Psoas muscle (tissue), 7 donors: ENCODE measurements at regions not wholly inside any gene's neighbourhood (a gene's known extent, or its start where the extent isn't known, plus 50 kb on each side); places are given as distances from the start of the nearest gene placed in this dataset.
"Not testable (repeated sequence)": the region's sequence is repeated elsewhere in the genome, so short reads cannot be mapped to it uniquely, and the experiment has no call there.

Experiments
- ATAC-seq, 4 donors: fragments of 200-7000 bp; cut with Tn5 transposase; one replicate each; pipeline ENCODE4 v1.9.1; 2020; ENCODE audit warnings: moderate library complexity in 3 of 4, mild to moderate bottlenecking in 2 of 4
- DNase-seq, 2 donors: peaks; one replicate each; pipeline ENCODE4 v3.0.0-alpha.2; 2020
- H3K27ac ChIP-seq: fragments of 200-600 bp; one replicate; pipeline ENCODE4 v1.8.0; 2022
- H3K27me3 ChIP-seq, 3 donors: fragments of 200-600 bp in 1 of 3; one replicate each; pipeline versions ENCODE4 v1.6.1 to v1.8.0; 2013 to 2022; ENCODE audit warnings: low read length in 2 of 3, mild to moderate bottlenecking in 2 of 3, moderate library complexity in 1 of 3; ENCODE audit not compliant: insufficient read depth in 3 of 3
- H3K36me3 ChIP-seq, 2 donors: fragments of 200-600 bp in 1 of 2; one replicate each; pipeline versions ENCODE4 v1.6.1 to v1.8.0; 2013 to 2022; ENCODE audit warnings: low read depth in 1 of 2, mild to moderate bottlenecking in 1 of 2, moderate library complexity in 1 of 2; ENCODE audit not compliant: insufficient read depth in 1 of 2
- H3K4me1 ChIP-seq: fragments of 200-600 bp; one replicate; pipeline ENCODE4 v1.8.0; 2022
- H3K4me3 ChIP-seq: fragments of 200-600 bp; one replicate; pipeline ENCODE4 v1.8.0; 2022; ENCODE audit warnings: mild to moderate bottlenecking
- H3K9me3 ChIP-seq: fragments of 200-600 bp; one replicate; pipeline ENCODE4 v1.8.0; 2022
- CTCF ChIP-seq: fragments of 200-600 bp; IDR thresholded peaks from one replicate; pipeline ENCODE4 v1.8.0; 2022; ENCODE audit warnings: antibody characterized with exemption
- WGBS, 3 donors: extraction: QIAGEN DNeasy Blood & Tissue Kit; methylation state at CpG; one replicate each; pipeline versions ENCODE4 v1.1.6 to v1.1.7; 2013; 5-methylcytosine and 5-hydroxymethylcytosine counted together
- intact Hi-C, 2 donors: fragments of 100-400 bp; cut with DNase I; formaldehyde crosslinking; loops; one replicate each; pipeline versions ENCODE4 v1.11.0 to v1.14.2; 2022
- donor health status: healthy with polysubstance abuse.
- donor health status: DM: no; HTN: no; CAD: no; lungs with moderate emphysema.
- donor health status: Bipolar disorder and iron deficiency.
- donor health status: healthy.
- donor health status: DM: yes; HTN: yes; CAD: no.
- donor health status: DM: no; HTN: no; CAD: no.
- donor health status: DM: yes; HTN: yes; CAD: no.

GRCh38 chr2:113370478-113371091, 66.9 kb upstream of the ZNG1B start:
- WGBS, 3 donors = 13 to 15% (median 14%) methylated on average over 9 of the region's 9 CpGs
- Histone ChIP-seq H3K36me3 (no peaks in the 10 kb centered on the region), H3K4me1 (no peaks in the 10 kb centered on the region), H3K27ac (no peak overlapping the region), H3K4me3 (no peak overlapping the region), H3K9me3 (no peaks in the 10 kb centered on the region), H3K27me3 (no peaks in the 10 kb centered on the region)
- peak; percentile 83 to 97 (median 90) for ATAC-seq
- intact Hi-C loops = loop anchor here (1.0 to 10.0 kb wide), 5 partner anchors 121 to 236 kb away; no protein-coding TSS in a partner anchor
- TF ChIP-seq CTCF = peak; percentile 68
- DNase-seq = peak; percentile 43 to 70

DNA sequence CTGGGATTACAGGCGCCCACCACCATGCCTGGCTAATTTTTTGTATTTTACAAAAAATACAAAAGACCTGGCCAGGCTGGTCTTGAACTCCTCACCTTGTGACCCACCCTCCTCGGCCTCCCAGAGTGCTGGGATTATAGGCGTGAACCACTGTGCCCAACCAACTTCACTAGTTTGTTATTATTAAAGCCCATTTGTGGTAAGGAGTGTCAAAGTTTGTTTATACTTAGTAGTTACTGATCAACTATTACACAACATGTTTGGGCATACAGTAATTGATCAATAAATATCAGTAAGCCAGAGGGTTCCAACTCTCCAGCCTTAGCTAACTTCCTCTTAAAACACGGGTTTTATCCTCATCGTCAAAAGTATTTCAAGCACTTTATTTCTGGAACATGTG, 67.5 kb upstream of the ZNG1B start:
- H3K27ac ChIP-seq = no peak overlapping the region
- TF ChIP-seq CTCF = no peak
- no peak for ATAC-seq
- peaks cover 3% of the 10 kb centered on the region for H3K4me1 ChIP-seq
- H3K36me3 ChIP-seq = no peaks in the 10 kb centered on the region
- no peaks in the 10 kb centered on the region for H3K27me3 ChIP-seq
- no peak for DNase-seq
- intact Hi-C loops = loop anchor here (1.0 to 10.0 kb wide), 5 partner anchors 121 to 235 kb away; no protein-coding TSS in a partner anchor
- WGBS, 3 donors = 61 to 70% (median 61%) methylated on average over 5 of the region's 5 CpGs
- H3K4me3 ChIP-seq = no peak overlapping the region
- H3K9me3 ChIP-seq = no peaks in the 10 kb centered on the region

DNA sequence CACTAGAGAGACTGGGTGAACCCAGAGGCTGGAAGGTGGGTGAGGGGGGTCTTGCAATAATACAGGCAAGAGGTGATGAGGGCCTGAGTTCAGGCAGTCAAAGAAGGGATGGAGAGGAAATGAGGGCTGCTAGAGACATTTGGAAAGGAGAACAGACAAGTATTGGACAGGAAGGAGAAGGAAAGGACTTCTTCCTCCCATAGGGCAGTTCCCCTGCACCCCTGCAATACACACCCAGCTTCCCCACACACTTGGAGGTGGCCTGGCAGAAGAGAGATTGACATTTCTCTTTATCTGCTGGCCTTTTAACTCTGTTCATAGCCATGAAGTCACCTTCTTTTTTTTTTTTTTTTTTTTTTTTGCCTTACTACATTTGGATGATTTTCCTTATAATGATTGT, 68.9 kb upstream of the ZNG1B start:
- H3K36me3 ChIP-seq, H3K27ac ChIP-seq, H3K9me3 ChIP-seq, H3K4me3 ChIP-seq, H3K4me1 ChIP-seq, H3K27me3 ChIP-seq, DNase-seq, ATAC-seq: not testable (repeated sequence)
- intact Hi-C loops = loop anchor here in 1 of 2 donors (2.0 kb wide), 1 partner anchor 164 kb away; no protein-coding TSS in a partner anchor

- H3K9me3 ChIP-seq, H3K4me1 ChIP-seq, ATAC-seq, intact Hi-C loops, H3K27ac ChIP-seq, H3K4me3 ChIP-seq, H3K36me3 ChIP-seq, H3K27me3 ChIP-seq, DNase-seq: not testable (repeated sequence)
- 65 to 81% (median 79%) methylated on average over 4 of the region's 4 CpGs for WGBS, 3 donors
Measured at GRCh38 chr2:113366821-113367220, 70.7 kb upstream of the ZNG1B start.

DNA sequence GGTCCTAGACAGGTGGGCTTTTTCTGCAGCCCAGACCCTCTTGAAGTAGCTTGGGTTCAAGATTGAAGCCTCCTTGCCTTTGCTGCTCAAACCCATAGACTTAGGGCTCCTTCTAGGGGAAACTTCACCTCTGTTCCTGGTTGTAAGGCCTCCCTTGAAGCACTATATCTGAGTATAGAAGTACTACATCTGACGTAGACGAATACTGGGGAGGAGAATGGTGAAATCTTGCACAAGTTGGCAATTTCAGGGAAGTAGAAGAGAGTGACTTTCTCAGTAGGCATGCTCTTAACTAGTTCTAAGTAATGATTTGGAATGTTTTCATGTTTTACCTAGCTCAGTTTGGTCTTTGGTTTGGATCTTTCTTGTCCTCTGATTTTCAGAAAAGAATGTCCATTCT, 71.7 kb upstream of the ZNG1B start:
- H3K36me3 ChIP-seq, H3K9me3 ChIP-seq, DNase-seq, H3K4me3 ChIP-seq, intact Hi-C loops, ATAC-seq, H3K27me3 ChIP-seq, H3K4me1 ChIP-seq: not testable (repeated sequence)
- peak overlapping the region; percentile 30 for H3K27ac ChIP-seq
- WGBS, 3 donors = 89 to 93% (median 92%) methylated on average over 2 of the region's 2 CpGs

- H3K36me3 ChIP-seq, H3K27me3 ChIP-seq, H3K4me3 ChIP-seq, DNase-seq, H3K4me1 ChIP-seq, intact Hi-C loops, H3K9me3 ChIP-seq: not testable (repeated sequence)
- peak overlapping the region; percentile 30 for H3K27ac ChIP-seq
- ATAC-seq = peak; percentile 68 to 96 (median 90)
Measured at GRCh38 chr2:113365290-113365689, 72.2 kb upstream of the ZNG1B start.

DNA sequence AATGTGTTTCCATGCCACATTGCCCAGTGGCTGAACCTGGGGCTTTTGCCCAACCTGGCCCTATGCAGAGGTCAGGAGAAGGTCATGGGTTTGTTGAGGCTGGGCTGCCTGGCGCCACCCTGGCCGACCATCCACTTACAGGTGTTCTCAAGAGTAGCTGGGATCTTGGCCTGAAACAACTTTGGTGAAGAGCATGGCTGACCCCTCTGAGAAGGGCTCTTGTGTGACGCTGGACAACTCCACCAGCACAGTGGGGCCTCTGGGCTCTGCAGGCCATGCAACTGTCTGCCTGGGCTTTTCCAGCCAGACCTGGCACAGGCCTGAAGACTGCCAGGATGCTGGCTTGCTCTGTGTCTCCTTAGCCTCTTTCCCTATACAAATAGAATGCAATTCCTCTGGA, 76.4 kb upstream of the ZNG1B start:
- intact Hi-C loops = no loop called here
- Histone ChIP-seq H3K4me3 (no peak overlapping the region), H3K36me3 (no peaks in the 10 kb centered on the region), H3K9me3 (no peaks in the 10 kb centered on the region), H3K27me3 (no peaks in the 10 kb centered on the region), H3K27ac (no peak overlapping the region), H3K4me1 (peaks cover 5% of the 10 kb centered on the region)
- ATAC-seq = no peak
- WGBS, 3 donors = 86 to 98% (median 98%) methylated on average over 3 of the region's 3 CpGs
- no peak for TF ChIP-seq CTCF
- DNase-seq = no peak
